Large intestine (tissue), 3 donors: ENCODE measurements at regions not wholly inside any gene's neighbourhood (a gene's known extent, or its start where the extent isn't known, plus 50 kb on each side); places are given as distances from the start of the nearest gene placed in this dataset.

ENCODE experiments used
- DNase-seq, 2 donors: peaks; one replicate each; pipeline versions ENCODE4 v3.0.0 to v3.0.0-alpha.2; 2013
- H3K27ac ChIP-seq: one replicate; pipeline ENCODE4 v1.5.1; 2013; ENCODE audit warnings: low read length
- H3K27me3 ChIP-seq: 2 replicates; pipeline ENCODE4 v1.6.1; 2013; ENCODE audit warnings: low read length; ENCODE audit not compliant: control insufficient read depth, insufficient read depth
- H3K36me3 ChIP-seq: 2 replicates; pipeline ENCODE4 v1.6.1; 2013; ENCODE audit warnings: low read length; ENCODE audit not compliant: control insufficient read depth, insufficient read depth
- H3K4me1 ChIP-seq: one replicate; pipeline ENCODE4 v1.6.1; 2013; ENCODE audit warnings: low read length; ENCODE audit not compliant: control insufficient read depth, insufficient read depth
- H3K4me3 ChIP-seq: one replicate; pipeline ENCODE4 v1.5.1; 2013; ENCODE audit warnings: low read length
- H3K9me3 ChIP-seq: one replicate; pipeline ENCODE4 v1.6.1; 2013; ENCODE audit warnings: mild to moderate bottlenecking, low read depth, low read length, moderate library complexity; ENCODE audit not compliant: control insufficient read depth
- WGBS: methylation state at CpG from one replicate; pipeline ENCODE4 v1.1.5; 2013; ENCODE audit warnings: low lambda C conversion rate; ENCODE audit not compliant: insufficient coverage; 5-methylcytosine and 5-hydroxymethylcytosine counted together

- H3K9me3 ChIP-seq, result no peaks in the 10 kb centered on the region
- H3K4me1 ChIP-seq, result no peaks in the 10 kb centered on the region
- H3K36me3 ChIP-seq, result no peaks in the 10 kb centered on the region
- no peak overlapping the region for H3K27ac ChIP-seq
- no peak overlapping the region for H3K4me3 ChIP-seq
- 78% methylated on average over 3 of the region's 9 CpGs for WGBS
- no peaks in the 10 kb centered on the region for H3K27me3 ChIP-seq
- no peak for DNase-seq
These were observed 281.1 kb upstream of the TRIB2 start for GRCh38 chr2:12435430-12436222.

GRCh38 chr2:12436483-12436882 is 280.3 kb upstream of the TRIB2 start:
- H3K4me1 ChIP-seq, result no peaks in the 10 kb centered on the region
- H3K27me3 ChIP-seq, result no peaks in the 10 kb centered on the region
- no peak overlapping the region for H3K27ac ChIP-seq
- DNase-seq, result no peak
- WGBS, result 71% methylated on average over 4 of the region's 6 CpGs
- H3K9me3 ChIP-seq, result no peaks in the 10 kb centered on the region
- no peaks in the 10 kb centered on the region for H3K36me3 ChIP-seq
- no peak overlapping the region for H3K4me3 ChIP-seq

GRCh38 chr2:12436935-12437561 is 279.7 kb upstream of the TRIB2 start:
- Histone ChIP-seq H3K9me3 (no peaks in the 10 kb centered on the region), H3K36me3 (no peaks in the 10 kb centered on the region), H3K27me3 (no peaks in the 10 kb centered on the region), H3K27ac (no peak overlapping the region), H3K4me1 (no peaks in the 10 kb centered on the region), H3K4me3 (no peak overlapping the region)
- 85% methylated on average over 2 of the region's 5 CpGs for WGBS
- DNase-seq, result no peak

- no CpG with 5 or more reads among the region's 4 CpGs for WGBS
- Histone ChIP-seq H3K36me3 (no peaks in the 10 kb centered on the region), H3K4me3 (no peak overlapping the region), H3K9me3 (no peaks in the 10 kb centered on the region), H3K27me3 (no peaks in the 10 kb centered on the region), H3K4me1 (no peaks in the 10 kb centered on the region), H3K27ac (no peak overlapping the region)
- no peak for DNase-seq
These were observed 276.0 kb upstream of the TRIB2 start for GRCh38 chr2:12440731-12441130.

- Histone ChIP-seq H3K9me3 (no peaks in the 10 kb centered on the region), H3K36me3 (no peaks in the 10 kb centered on the region), H3K27me3 (no peaks in the 10 kb centered on the region), H3K4me3 (no peak overlapping the region), H3K4me1 (no peaks in the 10 kb centered on the region), H3K27ac (no peak overlapping the region)
- DNase-seq, result no peak
- WGBS, result 40% methylated on average over 1 of the region's 7 CpGs
These were observed 274.8 kb upstream of the TRIB2 start for GRCh38 chr2:12441750-12442475.

- Histone ChIP-seq H3K27ac (no peak overlapping the region), H3K4me3 (no peak overlapping the region), H3K27me3 (no peaks in the 10 kb centered on the region), H3K36me3 (no peaks in the 10 kb centered on the region), H3K9me3 (no peaks in the 10 kb centered on the region), H3K4me1 (no peaks in the 10 kb centered on the region)
- no peak for DNase-seq
- WGBS, result 67% methylated on average over 1 of the region's 2 CpGs
These were observed 274.3 kb upstream of the TRIB2 start for GRCh38 chr2:12442476-12442847.

GRCh38 chr2:12448846-12449505 is 267.8 kb upstream of the TRIB2 start:
- H3K4me1 ChIP-seq, result no peaks in the 10 kb centered on the region

GRCh38 chr2:12451726-12452125 is 265.0 kb upstream of the TRIB2 start:
- WGBS, result no CpG with 5 or more reads among the region's 5 CpGs
- Histone ChIP-seq H3K4me3 (no peak overlapping the region), H3K27me3 (no peaks in the 10 kb centered on the region), H3K27ac (no peak overlapping the region), H3K9me3 (no peaks in the 10 kb centered on the region), H3K4me1 (peaks cover 2% of the 10 kb centered on the region), H3K36me3 (no peaks in the 10 kb centered on the region)
- DNase-seq, result peak in 1 of 2 donors; percentile 27

More at GRCh38 chr2:12448846-12449505, 267.8 kb upstream of the TRIB2 start:
- H3K27ac ChIP-seq, result no peak overlapping the region
- no peaks in the 10 kb centered on the region for H3K36me3 ChIP-seq
- H3K27me3 ChIP-seq, result no peaks in the 10 kb centered on the region
- 83% methylated on average over 1 of the region's 4 CpGs for WGBS
- H3K9me3 ChIP-seq, result no peaks in the 10 kb centered on the region
- H3K4me3 ChIP-seq, result no peak overlapping the region
- DNase-seq, result no peak

GRCh38 chr2:12452185-12452584 is 264.6 kb upstream of the TRIB2 start:
- Histone ChIP-seq H3K4me3 (no peak overlapping the region), H3K27ac (no peak overlapping the region), H3K4me1 (peaks cover 6% of the 10 kb centered on the region), H3K9me3 (no peaks in the 10 kb centered on the region), H3K36me3 (no peaks in the 10 kb centered on the region), H3K27me3 (no peaks in the 10 kb centered on the region)
- peak in 1 of 2 donors; percentile 20 for DNase-seq
- WGBS, result no CpG with 5 or more reads among the region's 2 CpGs

GRCh38 chr2:12453731-12454130 is 263.0 kb upstream of the TRIB2 start:
- Histone ChIP-seq H3K9me3 (no peaks in the 10 kb centered on the region), H3K4me3 (no peak overlapping the region), H3K27me3 (no peaks in the 10 kb centered on the region), H3K27ac (no peak overlapping the region), H3K4me1 (peaks cover 9% of the 10 kb centered on the region), H3K36me3 (no peaks in the 10 kb centered on the region)
- no peak for DNase-seq
- WGBS, result 100% methylated on average over 1 of the region's 11 CpGs
